Uterus (tissue), 3 donors: ENCODE measurements at regions not wholly inside any gene's neighbourhood (a gene's known extent, or its start where the extent isn't known, plus 50 kb on each side); places are given as distances from the start of the nearest gene placed in this dataset.

Source experiments
- DNase-seq, 2 donors: peaks; one replicate each; pipeline ENCODE4 v3.0.0-alpha.2; 2019 to 2020
- H3K27ac ChIP-seq, 2 donors: fragments of 200-600 bp; sonication (generic); 1 replicate in 1 of 2; 2 replicates in 1 of 2; pipeline ENCODE4 v1.5.1; 2016 to 2018
- H3K27me3 ChIP-seq, 2 donors: fragments of 200-600 bp; sonication (generic); one replicate each; pipeline ENCODE4 v1.5.1; 2018 to 2019; ENCODE audit warnings: control low read depth in 1 of 2
- H3K36me3 ChIP-seq, 2 donors: fragments of 200-600 bp; sonication (generic); one replicate each; pipeline ENCODE4 v1.5.1; 2019; ENCODE audit warnings: control low read depth in 1 of 2
- H3K4me1 ChIP-seq, 2 donors: fragments of 200-600 bp; sonication (generic); one replicate each; pipeline ENCODE4 v1.5.1; 2018 to 2019; ENCODE audit warnings: control low read depth in 1 of 2
- H3K4me3 ChIP-seq, 2 donors: fragments of 200-600 bp; sonication (generic); 1 replicate in 1 of 2; 2 replicates in 1 of 2; pipeline ENCODE4 v1.5.1; 2018 to 2019; ENCODE audit warnings: mild to moderate bottlenecking in 1 of 2
- H3K9me3 ChIP-seq, 2 donors: fragments of 200-600 bp; sonication (generic); one replicate each; pipeline ENCODE4 v1.5.1; 2019; ENCODE audit warnings: control low read depth in 1 of 2
- CTCF ChIP-seq, 4 experiments: fragments of 200-600 bp in 2 of 4; fragments of 450-650 bp in 2 of 4; sonication (generic) in 2 of 4; IDR thresholded peaks; one replicate each; pipeline ENCODE4 v1.5.1; 2016 to 2019; ENCODE audit warnings: antibody characterized with exemption in 4 of 4, mild to moderate bottlenecking in 2 of 4, moderate library complexity in 1 of 4
- POLR2A ChIP-seq, 2 donors: fragments of 450-650 bp; IDR thresholded peaks; one replicate each; pipeline ENCODE4 v1.6.1; 2016; ENCODE audit warnings: antibody characterized with exemption in 2 of 2, mild to moderate bottlenecking in 1 of 2, moderate library complexity in 1 of 2
- intact Hi-C: fragments of 100-400 bp; cut with DNase I; formaldehyde crosslinking; loops from one replicate; pipeline ENCODE4 v1.15.1; 2023; ENCODE audit warnings: low total_unique reads
- donor health status: DM: yes; HTN: yes; CAD: no.

- H3K36me3 ChIP-seq, result no peaks in the 10 kb centered on the region
- TF ChIP-seq POLR2A (IDR thresholded peaks at IDR 0.05) (no peak), CTCF (IDR thresholded peaks at IDR 0.05) (no peak)
- DNase-seq, result no peak
- no peaks in the 10 kb centered on the region for H3K4me1 ChIP-seq
- H3K27me3 ChIP-seq, result no peaks in the 10 kb centered on the region
- no peak overlapping the region for H3K27ac ChIP-seq
- no peaks in the 10 kb centered on the region for H3K9me3 ChIP-seq
- H3K4me3 ChIP-seq, result no peak overlapping the region
- intact Hi-C loops, result no loop called here
Observed at GRCh38 chr2:75428060-75428459, 132.7 kb downstream of the EVA1A start.

GRCh38 chr2:75424936-75425619, 135.7 kb downstream of the EVA1A start:
- H3K4me1 ChIP-seq, result no peaks in the 10 kb centered on the region
- no peak for DNase-seq
- no peaks in the 10 kb centered on the region for H3K9me3 ChIP-seq
- no peak for TF ChIP-seq POLR2A (IDR thresholded peaks at IDR 0.05)
- TF ChIP-seq CTCF (IDR thresholded peaks at IDR 0.05), result no peak
- intact Hi-C loops, result no loop called here
- no peak overlapping the region for H3K27ac ChIP-seq
- H3K36me3 ChIP-seq, result no peaks in the 10 kb centered on the region
- no peak overlapping the region for H3K4me3 ChIP-seq
- no peaks in the 10 kb centered on the region for H3K27me3 ChIP-seq

- Histone ChIP-seq H3K27ac (no peak overlapping the region), H3K4me3 (no peak overlapping the region), H3K4me1 (no peaks in the 10 kb centered on the region), H3K36me3 (no peaks in the 10 kb centered on the region), H3K27me3 (no peaks in the 10 kb centered on the region), H3K9me3 (no peaks in the 10 kb centered on the region)
- no peak for TF ChIP-seq CTCF (IDR thresholded peaks at IDR 0.05)
- TF ChIP-seq POLR2A (IDR thresholded peaks at IDR 0.05), result no peak
- no peak for DNase-seq
- intact Hi-C loops, result no loop called here
Observed at GRCh38 chr2:75421986-75422385, 138.8 kb downstream of the EVA1A start.

- Histone ChIP-seq H3K4me1 (no peaks in the 10 kb centered on the region), H3K27me3 (no peaks in the 10 kb centered on the region), H3K4me3 (no peak overlapping the region), H3K27ac (no peak overlapping the region), H3K36me3 (no peaks in the 10 kb centered on the region), H3K9me3 (no peaks in the 10 kb centered on the region)
- intact Hi-C loops, result no loop called here
- TF ChIP-seq CTCF (IDR thresholded peaks at IDR 0.05) (no peak), POLR2A (IDR thresholded peaks at IDR 0.05) (no peak)
- DNase-seq, result no peak
Observed at GRCh38 chr2:75416420-75417342, 144.1 kb downstream of the EVA1A start.

- Histone ChIP-seq H3K9me3 (no peaks in the 10 kb centered on the region), H3K27ac (no peak overlapping the region), H3K4me1 (no peaks in the 10 kb centered on the region), H3K4me3 (no peak overlapping the region), H3K36me3 (no peaks in the 10 kb centered on the region), H3K27me3 (no peaks in the 10 kb centered on the region)
- intact Hi-C loops, result no loop called here
- DNase-seq, result no peak
- TF ChIP-seq CTCF (IDR thresholded peaks at IDR 0.05), result no peak
- TF ChIP-seq POLR2A (IDR thresholded peaks at IDR 0.05), result no peak
Observed at GRCh38 chr2:75415731-75416130, 145.0 kb downstream of the EVA1A start.
